ENCODE measurements at regions not wholly inside any gene's neighbourhood (a gene's known extent, or its start where the extent isn't known, plus 50 kb on each side); places are given as distances from the start of the nearest gene placed in this dataset.

DNA sequence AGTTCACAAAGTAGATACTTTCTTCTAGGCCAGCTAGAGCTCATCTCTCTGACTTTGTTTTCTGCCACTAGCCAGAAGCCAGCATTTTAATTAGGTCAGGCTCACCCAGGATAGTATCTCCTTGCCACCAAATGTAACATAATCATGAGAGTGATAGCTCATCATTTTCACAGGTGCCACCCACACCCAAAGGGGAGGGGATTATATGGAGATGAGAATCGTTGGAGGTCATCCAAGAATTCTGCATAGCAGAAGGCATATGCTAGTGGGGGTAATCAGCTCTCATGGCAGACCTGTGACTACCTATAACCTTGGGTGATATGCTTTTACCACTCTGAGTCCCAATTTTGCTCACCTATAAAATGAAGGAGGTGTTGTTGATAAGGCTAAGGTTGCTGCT is 523.0 kb downstream of the METTL15 start:
- TF ChIP-seq POLR2A (IDR thresholded peaks at IDR 0.05; ENCODE audit: low read depth, low read length), result no peak
- FAIRE-seq, result no peak
- DNase-seq (ENCODE audit: insufficient read length, low spot score), result no peak

DNA sequence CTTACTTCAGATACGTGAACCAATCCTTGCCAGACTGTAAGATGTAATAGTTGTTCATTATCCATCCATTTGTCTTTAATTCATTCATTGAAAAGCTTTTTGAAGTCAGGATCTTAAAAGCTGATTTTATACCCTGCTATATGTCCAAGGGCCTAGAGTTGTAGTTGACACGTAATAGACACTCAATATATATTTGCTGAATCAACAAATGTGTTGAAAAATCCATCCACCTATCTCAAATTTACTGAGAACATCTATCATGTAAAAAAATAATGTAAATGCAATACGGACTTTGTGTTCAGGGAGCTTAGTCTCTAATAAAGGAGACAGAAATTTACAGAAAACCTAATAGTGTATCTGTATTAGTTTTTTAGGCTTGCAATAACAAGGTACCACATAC is 521.0 kb downstream of the METTL15 start:
- no peak for TF ChIP-seq POLR2A (IDR thresholded peaks at IDR 0.05; ENCODE audit: low read depth, low read length)
- FAIRE-seq (no peak), DNase-seq (ENCODE audit: insufficient read length, low spot score) (no peak)

DNA sequence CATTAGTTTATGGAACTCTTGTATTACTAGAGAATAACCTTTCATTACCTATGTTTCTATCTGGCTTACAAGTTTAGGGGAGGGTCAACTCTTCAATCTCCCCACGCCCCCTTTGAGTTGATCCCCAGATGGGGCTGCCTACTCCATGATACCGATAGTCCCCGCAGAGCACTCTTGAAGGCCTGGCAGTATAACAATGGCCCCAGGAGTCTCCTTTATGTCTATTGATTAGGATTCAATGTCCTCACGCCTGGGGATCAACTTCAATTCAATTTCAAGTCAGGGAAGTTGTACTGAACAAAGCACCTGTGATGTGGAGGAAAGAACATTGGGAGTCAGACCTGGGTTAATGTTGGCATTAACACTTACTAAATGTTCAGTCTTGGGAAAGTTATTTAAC is 520.2 kb downstream of the METTL15 start:
- DNase-seq (ENCODE audit: insufficient read length, low spot score) (no peak), FAIRE-seq (no peak)
- TF ChIP-seq POLR2A (IDR thresholded peaks at IDR 0.05; ENCODE audit: low read depth, low read length), result no peak

DNA sequence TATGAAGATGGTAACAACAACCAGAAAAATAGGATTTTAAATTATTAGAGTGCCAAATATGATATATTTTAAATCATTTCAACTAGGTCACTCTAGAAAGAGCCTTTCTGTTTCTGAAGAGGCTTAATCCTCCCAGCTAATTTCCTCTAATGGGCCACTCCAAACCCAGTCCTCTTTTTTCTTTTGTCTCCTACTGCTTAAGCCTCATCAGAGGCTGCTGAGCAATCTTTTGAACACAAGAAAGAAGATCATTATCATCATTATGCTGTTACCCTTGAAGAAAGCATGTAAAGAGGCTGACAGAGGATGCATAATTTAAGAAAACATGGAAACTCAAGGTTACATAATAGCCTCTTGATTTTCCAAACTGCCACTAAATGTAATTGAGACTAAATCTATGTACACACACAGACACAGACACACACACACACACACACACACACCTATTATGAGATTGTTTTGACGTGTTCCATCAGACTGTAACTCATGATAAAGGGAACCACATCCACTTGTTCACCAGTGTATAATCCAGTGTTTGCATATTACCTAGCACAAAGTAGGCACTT is 519.6 kb downstream of the METTL15 start:
- no peak for TF ChIP-seq POLR2A (IDR thresholded peaks at IDR 0.05; ENCODE audit: low read depth, low read length)
- FAIRE-seq, result no peak
- no peak for DNase-seq (ENCODE audit: insufficient read length, low spot score)

DNA sequence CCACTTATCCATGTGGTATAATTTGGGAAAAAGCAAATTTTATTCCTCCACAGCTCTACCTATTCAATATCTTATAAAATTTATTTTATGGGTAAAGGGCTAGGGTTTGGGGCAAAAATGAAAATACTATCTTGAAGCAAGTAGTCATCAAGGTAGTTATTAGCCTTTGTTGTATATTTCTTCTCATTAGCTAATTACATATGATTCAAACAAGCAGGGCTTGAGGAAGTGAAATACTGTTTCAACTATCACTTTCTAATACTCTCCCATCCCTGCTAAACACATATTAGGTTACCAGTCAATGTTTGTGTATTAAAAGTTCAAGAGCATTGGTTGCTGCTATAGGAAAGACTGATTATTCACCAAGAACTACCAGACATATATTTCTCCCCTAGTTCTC is 517.3 kb downstream of the METTL15 start:
- no peak for FAIRE-seq

DNA sequence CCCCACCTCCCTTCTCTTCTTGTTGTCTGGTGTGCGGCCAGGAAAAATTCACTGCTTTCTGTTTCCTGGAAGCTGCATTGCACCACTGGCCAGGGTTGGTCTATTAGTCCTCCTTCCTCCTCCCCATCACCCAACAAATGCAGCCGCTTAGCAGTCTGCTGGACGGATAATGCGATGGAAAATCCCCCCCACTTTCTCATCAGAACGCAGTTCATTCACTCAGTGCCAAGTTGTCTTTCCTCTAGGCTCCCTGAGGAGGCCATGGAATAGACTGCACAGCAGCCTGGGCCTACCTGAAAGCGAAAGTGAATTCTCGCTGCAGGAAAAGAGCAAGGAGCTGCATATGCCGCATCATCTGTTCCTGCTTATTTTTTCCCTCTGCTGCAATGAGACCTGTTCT is 513.6 kb downstream of the METTL15 start:
- DNase-seq (ENCODE audit: insufficient read length, low spot score) (peak; percentile 15), FAIRE-seq (peak; percentile 50)
- no peak for TF ChIP-seq POLR2A (IDR thresholded peaks at IDR 0.05; ENCODE audit: low read depth, low read length)

More for the DNA sequence above, 517.3 kb downstream of the METTL15 start:
- no peak for TF ChIP-seq POLR2A (IDR thresholded peaks at IDR 0.05; ENCODE audit: low read depth, low read length)
- no peak for DNase-seq (ENCODE audit: insufficient read length, low spot score)

DNA sequence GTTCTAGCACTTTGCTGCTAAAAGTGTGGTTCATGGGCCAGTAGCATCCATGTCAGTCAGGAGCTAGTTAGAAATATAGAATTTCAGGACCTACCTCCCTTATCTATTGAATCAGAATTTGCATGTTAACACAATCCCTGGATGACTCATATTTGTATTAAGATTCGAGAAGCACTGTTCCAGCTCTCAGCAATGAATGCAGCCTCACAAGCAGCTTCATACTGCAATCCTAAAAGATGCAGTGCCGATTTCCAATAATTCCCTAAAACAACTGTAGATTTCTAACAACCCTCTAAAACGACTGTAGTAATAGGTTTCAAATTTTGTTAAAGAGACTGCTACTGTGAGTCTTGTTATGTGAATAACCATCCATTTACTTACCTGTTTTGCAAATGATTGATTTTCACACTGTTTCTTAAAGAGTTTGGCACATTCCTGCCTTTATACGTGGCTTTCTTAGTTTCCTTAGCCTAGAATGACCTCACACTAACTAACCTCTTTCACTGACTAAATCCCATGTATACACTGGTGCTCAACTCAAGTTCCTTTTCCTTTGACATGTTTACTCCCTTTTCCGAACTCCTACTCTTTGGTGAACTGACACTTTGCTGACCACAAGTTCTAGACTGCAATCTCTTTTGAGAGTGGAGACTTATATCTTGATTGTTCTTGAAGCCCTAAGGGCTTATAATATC is 511.8 kb downstream of the METTL15 start:
- DNase-seq (ENCODE audit: insufficient read length, low spot score) (no peak), FAIRE-seq (peak; percentile 80)
- TF ChIP-seq POLR2A (IDR thresholded peaks at IDR 0.05; ENCODE audit: low read depth, low read length), result no peak

DNA sequence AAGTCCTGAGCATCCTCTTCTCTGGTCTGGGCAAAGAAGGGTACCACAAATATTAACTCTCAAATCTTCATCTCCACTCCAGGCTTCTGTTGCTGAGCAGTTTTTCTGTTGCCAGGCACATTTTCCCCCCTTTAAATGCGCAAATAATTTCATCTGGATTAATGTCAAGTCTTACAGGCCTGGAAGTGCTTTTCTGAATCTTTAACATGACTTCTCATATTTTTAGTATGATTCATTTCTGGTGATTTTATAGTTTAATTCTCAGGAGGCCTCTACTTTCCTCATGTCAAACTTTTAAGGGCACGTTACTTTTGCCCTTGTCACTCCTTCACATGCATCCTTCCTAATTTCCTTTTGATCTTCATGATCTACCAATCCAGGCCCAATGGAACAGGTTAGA is 510.2 kb downstream of the METTL15 start:
- no peak for TF ChIP-seq POLR2A (IDR thresholded peaks at IDR 0.05; ENCODE audit: low read depth, low read length)
- no peak for DNase-seq (ENCODE audit: insufficient read length, low spot score)
- no peak for FAIRE-seq

DNA sequence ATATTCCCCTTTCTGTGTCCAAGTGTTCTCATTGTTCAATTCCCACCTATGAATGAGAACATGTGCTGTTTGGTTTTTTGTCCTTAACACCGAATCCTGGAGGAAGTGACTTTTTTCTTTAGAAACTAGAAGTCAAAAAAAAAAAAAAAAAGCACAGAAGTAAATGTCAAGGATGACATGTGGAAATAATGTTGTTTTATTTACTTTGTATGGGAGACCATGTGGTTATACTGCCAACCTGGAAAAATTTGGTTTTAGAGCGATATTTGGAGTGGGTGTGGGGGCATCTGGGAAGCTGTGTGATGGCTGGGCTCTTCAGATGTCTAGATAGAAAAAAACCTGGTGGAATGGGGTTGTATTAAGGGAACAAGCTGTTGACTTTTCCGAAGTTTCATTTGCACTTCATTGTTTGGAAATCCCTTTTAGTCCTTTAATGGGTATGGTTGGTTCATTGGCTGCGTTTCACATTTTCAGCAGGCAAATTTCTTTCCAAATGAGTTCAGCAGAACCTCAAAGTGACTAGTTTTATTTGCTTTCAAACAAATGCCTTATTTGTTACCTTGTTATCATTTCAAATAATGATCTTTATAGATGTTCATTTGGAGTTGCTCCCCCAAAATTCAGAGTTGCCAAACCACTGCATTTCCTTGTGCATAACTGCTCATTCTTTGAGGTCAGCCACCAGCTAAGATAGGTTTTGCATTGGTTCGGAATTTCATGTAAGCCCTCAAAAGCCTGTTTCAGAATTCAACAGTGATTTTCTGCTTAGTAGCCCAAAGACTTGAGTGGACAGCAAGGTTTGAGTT is 508.2 kb downstream of the METTL15 start:
- no peak for TF ChIP-seq POLR2A (IDR thresholded peaks at IDR 0.05; ENCODE audit: low read depth, low read length)
- DNase-seq (ENCODE audit: insufficient read length, low spot score), result no peak

DNA sequence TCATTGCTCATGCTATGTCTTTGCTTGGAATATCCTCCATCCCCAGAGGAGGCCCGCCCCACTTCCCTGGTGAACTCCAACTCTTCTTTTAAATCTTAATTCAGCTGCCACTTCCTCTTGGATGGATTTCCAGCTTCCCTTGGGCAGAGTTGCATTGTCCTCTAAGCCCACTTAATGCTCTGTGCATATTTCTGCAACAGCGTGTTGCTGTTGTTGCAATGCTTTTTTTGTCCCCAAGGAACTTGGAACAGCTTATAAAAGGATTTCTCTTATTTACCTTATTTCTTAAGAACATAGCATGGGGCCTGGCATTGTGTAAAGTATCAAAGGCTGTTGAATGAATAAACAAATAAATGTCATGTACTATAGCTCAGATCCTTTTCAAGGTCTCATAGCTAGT is 507.4 kb downstream of the METTL15 start:
- DNase-seq (ENCODE audit: insufficient read length, low spot score) (no peak), FAIRE-seq (no peak)
- TF ChIP-seq POLR2A (IDR thresholded peaks at IDR 0.05; ENCODE audit: low read depth, low read length), result no peak

More for the DNA sequence above, 508.2 kb downstream of the METTL15 start:
- no peak for FAIRE-seq

DNA sequence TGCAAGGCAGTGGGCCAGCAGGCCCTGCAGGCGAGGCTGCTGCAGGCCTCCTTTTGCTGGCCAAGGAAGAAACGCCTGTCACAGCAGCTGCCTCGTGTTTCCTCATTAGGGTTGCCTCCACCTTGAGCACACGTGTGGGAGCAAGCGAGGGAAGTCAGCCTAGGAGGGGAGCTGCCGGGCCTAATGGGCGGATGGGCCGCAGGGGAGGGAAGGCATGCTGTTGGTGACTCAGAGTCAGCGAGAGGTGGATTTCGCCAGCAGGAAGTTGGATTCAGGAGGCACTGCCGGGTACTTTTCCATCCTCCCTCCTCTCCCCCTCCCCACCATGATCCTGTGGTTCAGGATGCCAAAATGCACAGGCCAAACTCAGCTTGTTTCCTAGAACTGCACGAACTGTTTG is 498.7 kb downstream of the METTL15 start:
- 0 out of 2 replicates have a peak, but pooled peaks have one; percentile 24 for TF ChIP-seq POLR2A (IDR thresholded peaks at IDR 0.05; ENCODE audit: low read depth, low read length)
- FAIRE-seq (no peak), DNase-seq (ENCODE audit: insufficient read length, low spot score) (peak; percentile 15)

DNA sequence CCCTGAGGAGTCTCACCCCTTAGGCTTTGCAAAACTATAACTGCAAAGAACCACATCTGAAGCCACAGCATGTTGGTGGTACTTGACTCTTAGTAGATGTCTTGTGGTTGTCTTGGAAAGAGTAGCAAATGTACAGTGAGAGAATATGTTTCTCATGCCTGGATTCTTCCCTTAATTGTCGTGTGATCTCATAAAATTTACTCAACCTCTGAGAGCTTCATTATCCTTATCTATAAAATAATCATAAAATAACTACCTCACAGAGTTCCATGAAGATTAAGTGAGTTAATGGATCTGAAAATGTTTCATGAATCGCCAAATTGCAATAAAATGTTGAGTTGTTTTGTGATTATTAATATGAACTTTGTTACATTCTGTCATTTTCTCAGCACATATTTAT is 491.5 kb downstream of the METTL15 start:
- no peak for TF ChIP-seq POLR2A (IDR thresholded peaks at IDR 0.05; ENCODE audit: low read depth, low read length)
- FAIRE-seq, result no peak
- DNase-seq (ENCODE audit: insufficient read length, low spot score), result no peak

DNA sequence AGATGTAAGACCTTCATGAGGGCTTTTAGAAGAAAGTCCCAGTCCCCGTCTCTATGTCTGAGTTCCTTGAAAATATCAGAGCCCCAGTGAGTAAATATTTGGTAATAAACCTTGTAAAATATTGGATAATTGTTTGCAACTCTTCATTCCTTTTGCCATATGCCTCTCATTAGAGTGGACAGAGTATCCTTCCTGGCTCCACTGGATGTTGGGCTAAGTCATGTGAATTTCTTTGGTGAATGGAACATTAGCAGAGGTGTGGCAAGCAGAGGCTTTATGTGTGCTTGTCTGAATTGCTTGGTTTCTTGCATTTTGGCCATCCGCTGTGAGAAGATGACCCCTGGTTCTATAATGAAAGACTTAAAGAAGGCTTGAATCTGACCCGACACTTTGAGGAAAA is 490.3 kb downstream of the METTL15 start:
- no peak for TF ChIP-seq POLR2A (IDR thresholded peaks at IDR 0.05; ENCODE audit: low read depth, low read length)
- no peak for DNase-seq (ENCODE audit: insufficient read length, low spot score)
- FAIRE-seq, result no peak

DNA sequence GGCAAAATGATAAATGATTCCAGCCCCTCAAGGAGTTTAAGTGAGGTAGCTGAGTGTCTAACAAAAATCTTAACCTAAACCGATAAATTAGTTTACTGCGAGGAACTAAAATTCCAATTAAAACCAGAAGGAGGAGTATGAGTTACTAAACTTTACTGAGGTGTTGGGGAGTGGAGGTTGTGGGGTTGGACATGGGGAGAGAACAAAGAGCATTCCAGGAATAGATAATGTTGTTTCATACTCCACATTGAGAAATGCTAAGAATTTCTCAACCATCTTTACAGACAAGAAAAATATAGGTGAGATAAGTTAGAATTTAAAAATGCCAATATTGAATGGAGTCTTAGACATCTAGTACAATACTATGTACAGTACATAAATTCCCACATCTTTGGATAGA is 488.6 kb downstream of the METTL15 start:
- FAIRE-seq (no peak), DNase-seq (ENCODE audit: insufficient read length, low spot score) (no peak)
- no peak for TF ChIP-seq POLR2A (IDR thresholded peaks at IDR 0.05; ENCODE audit: low read depth, low read length)

DNA sequence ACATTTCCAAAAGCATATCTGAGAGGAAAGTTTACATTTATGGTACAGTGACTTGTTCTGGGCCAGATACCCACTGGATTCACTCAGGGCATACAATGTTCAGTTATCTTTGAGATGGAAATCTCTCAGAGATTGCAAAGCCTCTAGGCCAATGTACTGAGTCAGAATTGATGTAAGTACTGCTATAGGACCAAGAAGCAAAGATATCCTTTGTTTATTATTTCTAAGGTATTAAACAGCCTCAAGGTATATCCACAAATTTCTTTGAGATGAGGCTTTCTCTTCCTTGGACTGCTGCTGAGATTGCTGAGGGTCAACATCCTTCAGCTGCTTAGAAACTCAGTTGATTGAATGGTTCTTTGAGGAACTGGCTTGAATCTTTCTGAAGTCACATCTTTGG is 484.0 kb downstream of the METTL15 start:
- DNase-seq (ENCODE audit: insufficient read length, low spot score) (no peak), FAIRE-seq (no peak)
- no peak for TF ChIP-seq POLR2A (IDR thresholded peaks at IDR 0.05; ENCODE audit: low read depth, low read length)

All from H54 (cell line).